22Rv1 (cell line): ENCODE measurements at regions not wholly inside any gene's neighbourhood (a gene's known extent, or its start where the extent isn't known, plus 50 kb on each side); places are given as distances from the start of the nearest gene placed in this dataset.

Source experiments
- H3K27ac ChIP-seq: fragments of 450-650 bp; 2 replicates; pipeline ENCODE4 v1.5.1; 2017
- CTCF ChIP-seq: fragments of 450-650 bp; IDR thresholded peaks from 2 replicates; pipeline ENCODE4 v1.5.1; 2017; ENCODE audit warnings: mild to moderate bottlenecking
- ZFX ChIP-seq: fragments of 450-650 bp; IDR thresholded peaks from 2 replicates; pipeline ENCODE4 v1.6.1; 2017; ENCODE audit warnings: antibody characterized with exemption, borderline replicate concordance

GRCh38 chr19:28607066-28607583 lies 605.8 kb downstream of the UQCRFS1 start:
- no peak overlapping the region for H3K27ac ChIP-seq
- TF ChIP-seq CTCF = no peak
- TF ChIP-seq ZFX = no peak

GRCh38 chr19:28606269-28607032 lies 606.5 kb downstream of the UQCRFS1 start:
- TF ChIP-seq CTCF (no peak), ZFX (no peak)
- H3K27ac ChIP-seq = no peak overlapping the region

GRCh38 chr19:28605501-28606268 lies 607.3 kb downstream of the UQCRFS1 start:
- no peak overlapping the region for H3K27ac ChIP-seq
- TF ChIP-seq ZFX (no peak), CTCF (no peak)

GRCh38 chr19:28603453-28603852 lies 609.5 kb downstream of the UQCRFS1 start:
- no peak overlapping the region for H3K27ac ChIP-seq
- TF ChIP-seq CTCF = no peak
- no peak for TF ChIP-seq ZFX

DNA sequence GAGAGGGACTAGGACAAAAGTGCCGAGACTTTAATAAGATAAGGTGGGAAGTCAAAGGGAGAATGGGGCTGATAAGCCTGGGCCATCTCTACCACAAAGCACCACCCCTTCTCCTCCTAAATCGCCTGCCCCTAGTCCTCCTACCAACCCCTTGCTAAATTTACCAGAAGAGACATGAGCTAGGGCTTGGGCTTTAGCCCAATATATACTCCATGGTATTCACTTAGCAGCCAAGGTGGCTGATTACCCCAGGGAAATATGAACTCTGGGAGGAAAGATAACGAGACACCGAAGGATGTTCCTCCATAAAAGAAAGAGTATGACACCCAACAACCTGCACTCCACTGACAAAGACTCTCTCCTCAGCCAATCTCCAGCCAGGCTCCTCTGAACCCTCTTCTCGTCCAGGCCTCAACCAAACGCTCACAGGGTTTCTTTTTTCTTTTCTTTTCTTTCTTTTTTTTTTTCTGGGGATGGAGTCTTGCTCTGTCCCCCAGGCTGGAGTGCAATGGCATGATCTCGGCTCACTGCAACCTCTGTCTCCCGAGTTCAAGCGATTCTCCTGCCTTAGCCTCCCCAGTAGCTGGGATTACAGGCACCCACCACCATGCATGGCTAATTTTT lies 610.2 kb downstream of the UQCRFS1 start:
- no peak for TF ChIP-seq ZFX
- TF ChIP-seq CTCF = no peak

GRCh38 chr19:28601723-28602440 lies 611.1 kb downstream of the UQCRFS1 start:
- TF ChIP-seq ZFX = no peak
- TF ChIP-seq CTCF = no peak
- H3K27ac ChIP-seq = no peak overlapping the region

More for the DNA sequence above, 610.2 kb downstream of the UQCRFS1 start:
- H3K27ac ChIP-seq = no peak overlapping the region
